ENCODE measurements at regions not wholly inside any gene's neighbourhood (a gene's known extent, or its start where the extent isn't known, plus 50 kb on each side); places are given as distances from the start of the nearest gene placed in this dataset.

GRCh38 chr6:145383428-145383827, 351.9 kb downstream of the EPM2A start:
- Histone ChIP-seq H3K9ac (ENCODE audit: low read depth in 1 of 2, low read length in 2 of 2) (no peak overlapping the region), H3K4me1 (ENCODE audit: control insufficient read depth in 4 of 4, insufficient read depth in 4 of 4, low read length in 3 of 4) (no peaks in the 10 kb centered on the region), H3K27me3 (ENCODE audit: control insufficient read depth in 4 of 4, insufficient read depth in 4 of 4, low read length in 3 of 4) (no peaks in the 10 kb centered on the region), H3K9me3 (ENCODE audit: control insufficient read depth in 4 of 4, low read length in 3 of 4) (peaks cover under 1 to 3% (median 2%) of the 10 kb centered on the region in 4 donors), H3K4me3 (ENCODE audit: low read depth in 1 of 3, low read length in 3 of 3) (no peak overlapping the region), H3K27ac (ENCODE audit: low read depth in 1 of 2, low read length in 2 of 2) (no peak overlapping the region), H3K36me3 (ENCODE audit: control insufficient read depth in 4 of 4, insufficient read depth in 3 of 4, low read depth in 1 of 4, low read length in 3 of 4) (no peaks in the 10 kb centered on the region)
- TF ChIP-seq EGR1 (IDR thresholded peaks at IDR 0.05; ENCODE audit: low read depth in 2 of 2) (no peak), HNF4G (IDR thresholded peaks at IDR 0.05) (no peak), YY1 (IDR thresholded peaks at IDR 0.05) (no peak), RXRA (IDR thresholded peaks at IDR 0.05) (no peak), GABPA (IDR thresholded peaks at IDR 0.05 in 1 of 2, conservative IDR thresholded peaks at IDR 0.05 in 1 of 2) (no peak), MAX (IDR thresholded peaks at IDR 0.05) (no peak), JUND (IDR thresholded peaks at IDR 0.05) (no peak), FOXA2 (IDR thresholded peaks at IDR 0.05) (no peak), ZBTB33 (IDR thresholded peaks at IDR 0.05) (no peak), TAF1 (conservative IDR thresholded peaks at IDR 0.05) (no peak), FOXA1 (IDR thresholded peaks at IDR 0.05) (no peak), CTCF (IDR thresholded peaks at IDR 0.05; ENCODE audit: low read depth, low read length, missing input control) (no peak), RAD21 (IDR thresholded peaks at IDR 0.05) (no peak), NR2F2 (IDR thresholded peaks at IDR 0.05) (no peak), HNF4A (conservative IDR thresholded peaks at IDR 0.05) (no peak), ATF3 (IDR thresholded peaks at IDR 0.05) (no peak)
- DNase-seq (ENCODE audit: low spot score) = no peak
- WGBS = 88% methylated on average over 3 of the region's 3 CpGs

- DNase-seq (ENCODE audit: low spot score) = no peak
Measured at GRCh38 chr6:145384503-145384902, 350.8 kb downstream of the EPM2A start.

More at GRCh38 chr6:145384503-145384902, 350.8 kb downstream of the EPM2A start:
- Histone ChIP-seq H3K9ac (ENCODE audit: low read depth in 1 of 2, low read length in 2 of 2) (no peak overlapping the region), H3K4me3 (ENCODE audit: low read depth in 1 of 3, low read length in 3 of 3) (no peak overlapping the region), H3K27ac (ENCODE audit: low read depth in 1 of 2, low read length in 2 of 2) (no peak overlapping the region), H3K9me3 (ENCODE audit: control insufficient read depth in 4 of 4, low read length in 3 of 4) (no peaks in the 10 kb centered on the region), H3K4me1 (ENCODE audit: control insufficient read depth in 4 of 4, insufficient read depth in 4 of 4, low read length in 3 of 4) (no peaks in the 10 kb centered on the region), H3K36me3 (ENCODE audit: control insufficient read depth in 4 of 4, insufficient read depth in 3 of 4, low read depth in 1 of 4, low read length in 3 of 4) (no peaks in the 10 kb centered on the region), H3K27me3 (ENCODE audit: control insufficient read depth in 4 of 4, insufficient read depth in 4 of 4, low read length in 3 of 4) (no peaks in the 10 kb centered on the region)
- TF ChIP-seq ATF3 (IDR thresholded peaks at IDR 0.05) = no peak
- TF ChIP-seq HNF4G (IDR thresholded peaks at IDR 0.05) = no peak
- TF ChIP-seq EGR1 (IDR thresholded peaks at IDR 0.05; ENCODE audit: low read depth in 2 of 2) = no peak
- no peak for TF ChIP-seq GABPA (IDR thresholded peaks at IDR 0.05 in 1 of 2, conservative IDR thresholded peaks at IDR 0.05 in 1 of 2)

Data from liver (tissue), 8 donors.